NT2/D1 (cell line): ENCODE measurements at regions not wholly inside any gene's neighbourhood (a gene's known extent, or its start where the extent isn't known, plus 50 kb on each side); places are given as distances from the start of the nearest gene placed in this dataset.

Source experiments
- YY1 ChIP-seq: IDR thresholded peaks from 2 replicates; pipeline ENCODE4 v1.6.1; 2011; ENCODE audit not compliant: insufficient read length, insufficient read depth
- ZNF274 ChIP-seq: IDR thresholded peaks from 2 replicates; pipeline ENCODE4 v1.6.1; 2011; ENCODE audit warnings: mild to moderate bottlenecking, low read depth, low read length

GRCh38 chr13:106702505-106702904, 134.6 kb upstream of the ARGLU1 start:
- no peak for TF ChIP-seq ZNF274
- TF ChIP-seq YY1 = no peak
